ENCODE measurements at regions not wholly inside any gene's neighbourhood (a gene's known extent, or its start where the extent isn't known, plus 50 kb on each side); places are given as distances from the start of the nearest gene placed in this dataset.

- no peak for TF ChIP-seq CTCF (IDR thresholded peaks at IDR 0.05)
- TF ChIP-seq POLR2A (IDR thresholded peaks at IDR 0.05), result no peak
Observed at GRCh38 chr3:56962206-56962605, 98.3 kb upstream of the SPATA12 start.

Measured in stomach (tissue), 4 donors.